K562 (cell line): ENCODE measurements at regions not wholly inside any gene's neighbourhood (a gene's known extent, or its start where the extent isn't known, plus 50 kb on each side); places are given as distances from the start of the nearest gene placed in this dataset.

ENCODE experiments used
- ATAC-seq: fragments of 200-7000 bp; cut with Tn5 transposase; 3 replicates; pipeline ENCODE4 v1.9.1; 2020; ENCODE audit warnings: moderate library complexity
- BruUV-seq: library from RNA; stranded (reverse); fragments of 400-500 nt; replicated peaks from 2 replicates; lab custom pipeline; 2021; lab: Mats Ljungman, UMichigan
- CTCF ChIA-PET: fragments of 300-600 bp; formaldehyde crosslinking; extraction: SDS; loops from one replicate; lab custom pipeline; 2021; ENCODE audit warnings: low intra/inter-chr PET ratio; lab: Yijun Ruan, JAX
- POLR2A ChIA-PET: fragments of 300-600, 350-650 bp; sonication (Branson Sonifier 250); formaldehyde crosslinking; extraction: SDS; loops from one replicate; lab custom pipeline; 2021; ENCODE audit warnings: antibody characterized with exemption, inconsistent platforms; lab: Yijun Ruan, JAX
- DNase-seq, 4 experiments: peaks; one replicate each; pipeline versions ENCODE4 v3.0.0 to v3.0.0-alpha.2; 2011 to 2018; ENCODE audit warnings: low spot score in 3 of 4, mixed read lengths in 3 of 4; ENCODE audit errors: extremely low read depth in 1 of 4
- FAIRE-seq: peaks from 2 replicates; lab custom pipeline; 2011; peaks lifted over from hg19 to GRCh38; lab: Jason Lieb, UNC
- H2AFZ ChIP-seq: 2 replicates; pipeline ENCODE4 v1.6.0; 2011; ENCODE audit warnings: low read depth, low read length, control low read depth, inconsistent platforms
- H3K27ac ChIP-seq: fragments of 200-600 bp; 3 replicates; pipeline ENCODE4 v1.8.0; 2011; ENCODE audit warnings: low read depth, mild to moderate bottlenecking, control low read depth, inconsistent platforms, low read length, moderate library complexity, mixed read lengths; ENCODE audit errors: extremely low read depth
- H3K27me3 ChIP-seq, 2 experiments: fragments of 300-600 bp in 1 of 2; 2 replicates in 1 of 2; 3 replicates in 1 of 2; pipeline versions ENCODE4 v1.6.0 to v1.8.0; 2011; ENCODE audit warnings: inconsistent platforms in 2 of 2, low read length in 2 of 2, mild to moderate bottlenecking in 1 of 2, mixed read lengths in 1 of 2, moderate library complexity in 1 of 2; ENCODE audit not compliant: control insufficient read depth in 2 of 2, insufficient read depth in 2 of 2
- H3K36me3 ChIP-seq: fragments of 300-600 bp; 3 replicates; pipeline ENCODE4 v1.8.0; 2011; ENCODE audit warnings: mild to moderate bottlenecking, low read length, inconsistent platforms; ENCODE audit not compliant: control insufficient read depth, insufficient read depth
- H3K4me1 ChIP-seq, 2 experiments: fragments of 200-600 bp in 1 of 2; replicated peaks in 1 of 2; 2 replicates in 1 of 2; 3 replicates in 1 of 2; pipeline versions ENCODE4 v1.5.1 to v1.8.0; 2011; ENCODE audit warnings: inconsistent platforms in 2 of 2, low read length in 2 of 2, mild to moderate bottlenecking in 1 of 2, mixed read lengths in 1 of 2, moderate library complexity in 1 of 2; ENCODE audit not compliant: control insufficient read depth in 2 of 2, insufficient read depth in 2 of 2
- H3K4me2 ChIP-seq: 2 replicates; pipeline ENCODE4 v1.6.1; 2011; ENCODE audit warnings: low read length, control low read depth, inconsistent platforms, mixed read lengths; ENCODE audit not compliant: insufficient read depth
- H3K4me3 ChIP-seq: fragments of 200-600 bp; sonication (generic), shearing (Covaris generic); 2 replicates; pipeline ENCODE4 v1.5.1; 2016; ENCODE audit warnings: control low read depth, inconsistent platforms
- H3K79me2 ChIP-seq: fragments of 200-600 bp; 3 replicates; pipeline ENCODE4 v1.8.0; 2011; ENCODE audit warnings: low read length, inconsistent platforms; ENCODE audit not compliant: control insufficient read depth, insufficient read depth
- H3K9ac ChIP-seq, 2 experiments: 2 replicates each; pipeline versions ENCODE4 v1.6.0 to v1.6.1; 2011; ENCODE audit warnings: low read depth in 2 of 2, low read length in 2 of 2, control low read depth in 1 of 2, inconsistent platforms in 1 of 2, mild to moderate bottlenecking in 1 of 2, mixed read lengths in 1 of 2; ENCODE audit not compliant: insufficient read depth in 1 of 2
- H3K9me1 ChIP-seq: one replicate; pipeline ENCODE4 v1.6.0; 2011; ENCODE audit warnings: inconsistent platforms, mild to moderate bottlenecking, low read length, moderate library complexity; ENCODE audit not compliant: control insufficient read depth, insufficient read depth
- H3K9me3 ChIP-seq: replicated peaks from 2 replicates; pipeline ENCODE4 v1.5.1; 2011; ENCODE audit warnings: low read depth, low read length, inconsistent platforms; ENCODE audit not compliant: control insufficient read depth, insufficient read depth
- H4K20me1 ChIP-seq: replicated peaks from 2 replicates; pipeline ENCODE4 v1.6.1; 2011; ENCODE audit warnings: low read length, inconsistent platforms, mixed read lengths; ENCODE audit not compliant: control insufficient read depth, insufficient read depth
- BCL6 ChIP-seq: fragments of 250-450 bp; sonication (Bioruptor Pico); IDR thresholded peaks from 2 replicates; pipeline ENCODE4 v1.4.0; 2020
- CREB3 ChIP-seq: fragments of 450-650 bp; conservative IDR thresholded peaks from 2 replicates; pipeline ENCODE4 v1.6.1; 2016; ENCODE audit warnings: missing genetic modification characterization, low read depth, mild to moderate bottlenecking, missing compliant biosample characterization, moderate library complexity
- NR4A1 ChIP-seq, 2 experiments: fragments of 250-450 bp in 1 of 2; fragments of 450-650 bp in 1 of 2; sonication (Bioruptor Pico) in 1 of 2; IDR thresholded peaks; 2 replicates each; pipeline versions ENCODE4 v1.4.0 to v1.6.1; 2016 to 2020; ENCODE audit warnings: mild to moderate bottlenecking in 2 of 2, missing compliant biosample characterization in 1 of 2, missing genetic modification characterization in 1 of 2, moderate library complexity in 1 of 2
- OTX1 ChIP-seq: fragments of 450-650 bp; formaldehyde crosslinking; IDR thresholded peaks from 2 replicates; pipeline ENCODE4 v1.4.0; 2022; ENCODE audit warnings: mild to moderate bottlenecking
- PRPF4 ChIP-seq: fragments of 200-400 bp; formaldehyde crosslinking; IDR thresholded peaks from one replicate; pipeline ENCODE4 v1.6.1; 2017; ENCODE audit warnings: low read length, low read depth, mild to moderate bottlenecking; ENCODE audit not compliant: insufficient read depth, poor library complexity, severe bottlenecking
- PTRF ChIP-seq: fragments of 450-650 bp; IDR thresholded peaks from 2 replicates; pipeline ENCODE4 v1.6.1; 2016; ENCODE audit warnings: mild to moderate bottlenecking, missing genetic modification characterization, missing compliant biosample characterization
- U2AF1 ChIP-seq: fragments of 200-400 bp; formaldehyde crosslinking; optimal IDR thresholded peaks from 2 replicates; pipeline ENCODE3; 2017; ENCODE audit warnings: mild to moderate bottlenecking, low read depth, low read length, moderate library complexity
- U2AF2 ChIP-seq: fragments of 200-400 bp; formaldehyde crosslinking; optimal IDR thresholded peaks from 2 replicates; pipeline ENCODE3; 2017; ENCODE audit warnings: low read depth, mild to moderate bottlenecking, low read length
- ZNF175 ChIP-seq: fragments of 200-800 bp; sonication (Bioruptor generic); IDR thresholded peaks from 2 replicates; pipeline ENCODE4 v1.6.1; 2016; ENCODE audit warnings: low read depth, mild to moderate bottlenecking, missing genetic modification characterization, missing compliant biosample characterization
- ZNF408 ChIP-seq: fragments of 250-450 bp; sonication (Bioruptor Pico); IDR thresholded peaks from 2 replicates; pipeline ENCODE4 v1.4.0; 2020; ENCODE audit warnings: low read depth, mild to moderate bottlenecking, moderate library complexity
- whole genome bisulfite sequencing: fragments of 100-300 bp; shearing (Covaris generic); methylation state at CpG from one replicate; pipeline ENCODE4 v1.1.6; 2016; ENCODE audit warnings: low coverage, mixed read lengths; ENCODE audit not compliant: insufficient coverage; ENCODE audit errors: missing lambda C conversion rate; 5-methylcytosine and 5-hydroxymethylcytosine counted together
- in situ Hi-C: fragments of 300-500 bp; cut with MboI; formaldehyde crosslinking; loops from 4 replicates; pipeline ENCODE4 v1.15.0; 2018; ENCODE audit warnings: inconsistent platforms, mixed read lengths
- intact Hi-C: fragments of 100-400 bp; cut with micrococcal nuclease; formaldehyde crosslinking; loops from 2 replicates; pipeline ENCODE4 v1.14.2; 2022

- intact Hi-C loops (no loop called here), in situ Hi-C loops (no loop called here)
- Histone ChIP-seq H3K27ac (no peak overlapping the region), H3K36me3 (no peaks in the 10 kb centered on the region), H3K4me3 (no peak overlapping the region), H3K4me2 (no peak overlapping the region), H3K4me1 (peaks cover 0 to 5% of the 10 kb centered on the region in 2 experiments; a peak in 2 of 5 replicates), H3K9me1 (no peaks in the 10 kb centered on the region), H3K9ac (no peak overlapping the region), H3K27me3 (peaks cover 0 to 14% of the 10 kb centered on the region in 2 experiments; a peak in 3 of 5 replicates), H4K20me1 (no peaks in the 10 kb centered on the region), H3K9me3 (no peaks in the 10 kb centered on the region), H2AFZ (no peak overlapping the region), H3K79me2 (no peaks in the 10 kb centered on the region)
- WGBS, result 2% methylated on average over 6 of the region's 6 CpGs
- no TSS peak for BruUV-seq
- no peak for FAIRE-seq
- DNase-seq, result no peak
- no peak for TF ChIP-seq OTX1 (CRISPR knock-in tag)
- TF ChIP-seq U2AF1, result no peak
- TF ChIP-seq PTRF (tag), result no peak
- no peak for TF ChIP-seq PRPF4
- no peak for TF ChIP-seq ZNF175 (CRISPR knock-in tag)
- TF ChIP-seq CREB3 (tag), result no peak
- no peak for TF ChIP-seq U2AF2
- TF ChIP-seq BCL6 (CRISPR knock-in tag), result no peak
- TF ChIP-seq NR4A1 (CRISPR knock-in tag; IDR thresholded peaks at IDR 0.05), result no peak
- no peak for TF ChIP-seq NR4A1 (tag; IDR thresholded peaks at IDR 0.05)
- TF ChIP-seq ZNF408 (CRISPR knock-in tag), result no peak
- POLR2A ChIA-PET, result no interaction called here
- CTCF ChIA-PET, result no interaction called here
- no peak for ATAC-seq
These were observed 126.7 kb downstream of the WDR11 start for GRCh38 chr10:120977897-120978296.
